ENCODE measurements at regions not wholly inside any gene's neighbourhood (a gene's known extent, or its start where the extent isn't known, plus 50 kb on each side); places are given as distances from the start of the nearest gene placed in this dataset.

GRCh38 chr14:105817971-105818711 lies 291.8 kb downstream of the TMEM121 start:
- no peaks in the 10 kb centered on the region for H3K27me3 ChIP-seq

GRCh38 chr14:105818712-105819005 lies 292.3 kb downstream of the TMEM121 start:
- Histone ChIP-seq H3K27ac (no peak overlapping the region), H3K4me3 (no peak overlapping the region), H3K9me3 (no peaks in the 10 kb centered on the region), H3K4me1 (no peaks in the 10 kb centered on the region), H3K27me3 (no peaks in the 10 kb centered on the region), H3K36me3 (no peaks in the 10 kb centered on the region)
- intact Hi-C loops (cut with DNase I), result no loop called here
- DNase-seq (ENCODE audit: extremely low spot score in 2 of 2), result no peak
- no peak for TF ChIP-seq POLR2A (IDR thresholded peaks at IDR 0.05)
- TF ChIP-seq POLR2AphosphoS5 (IDR thresholded peaks at IDR 0.05; ENCODE audit: insufficient read depth in 1 of 2, low read depth in 1 of 2), result no peak
- no peak for TF ChIP-seq CTCF (IDR thresholded peaks at IDR 0.05)

More at GRCh38 chr14:105817971-105818711, 291.8 kb downstream of the TMEM121 start:
- Histone ChIP-seq H3K9me3 (no peaks in the 10 kb centered on the region), H3K36me3 (no peaks in the 10 kb centered on the region), H3K4me3 (no peak overlapping the region), H3K4me1 (no peaks in the 10 kb centered on the region), H3K27ac (no peak overlapping the region)
- intact Hi-C loops (cut with DNase I), result no loop called here
- no peak for DNase-seq (ENCODE audit: extremely low spot score in 2 of 2)
- TF ChIP-seq POLR2A (IDR thresholded peaks at IDR 0.05), result no peak
- no peak for TF ChIP-seq POLR2AphosphoS5 (IDR thresholded peaks at IDR 0.05; ENCODE audit: insufficient read depth in 1 of 2, low read depth in 1 of 2)
- no peak for TF ChIP-seq CTCF (IDR thresholded peaks at IDR 0.05)

GRCh38 chr14:105830171-105830570 lies 303.8 kb downstream of the TMEM121 start:
- Histone ChIP-seq H3K4me3 (no peak overlapping the region), H3K36me3 (no peaks in the 10 kb centered on the region), H3K27me3 (no peaks in the 10 kb centered on the region), H3K27ac (no peak overlapping the region), H3K9me3 (no peaks in the 10 kb centered on the region), H3K4me1 (no peaks in the 10 kb centered on the region)
- intact Hi-C loops (cut with DNase I), result no loop called here
- no peak for DNase-seq (ENCODE audit: extremely low spot score in 2 of 2)
- no peak for TF ChIP-seq POLR2AphosphoS5 (IDR thresholded peaks at IDR 0.05; ENCODE audit: insufficient read depth in 1 of 2, low read depth in 1 of 2)
- TF ChIP-seq POLR2A (IDR thresholded peaks at IDR 0.05), result no peak
- no peak for TF ChIP-seq CTCF (IDR thresholded peaks at IDR 0.05)

- no peaks in the 10 kb centered on the region for H3K9me3 ChIP-seq
- no peaks in the 10 kb centered on the region for H3K4me1 ChIP-seq
- no peak overlapping the region for H3K27ac ChIP-seq
- intact Hi-C loops (cut with DNase I), result no loop called here
- H3K4me3 ChIP-seq, result no peak overlapping the region
- no peak for TF ChIP-seq POLR2A (IDR thresholded peaks at IDR 0.05)
- TF ChIP-seq POLR2AphosphoS5 (IDR thresholded peaks at IDR 0.05; ENCODE audit: insufficient read depth in 1 of 2, low read depth in 1 of 2), result no peak
- TF ChIP-seq CTCF (IDR thresholded peaks at IDR 0.05), result no peak
- no peak for DNase-seq (ENCODE audit: extremely low spot score in 2 of 2)
- H3K36me3 ChIP-seq, result no peaks in the 10 kb centered on the region
- no peaks in the 10 kb centered on the region for H3K27me3 ChIP-seq
Observed at GRCh38 chr14:105836160-105836559, 309.8 kb downstream of the TMEM121 start.

- Histone ChIP-seq H3K4me1 (no peaks in the 10 kb centered on the region), H3K27ac (no peak overlapping the region), H3K27me3 (no peaks in the 10 kb centered on the region), H3K9me3 (no peaks in the 10 kb centered on the region), H3K4me3 (no peak overlapping the region), H3K36me3 (no peaks in the 10 kb centered on the region)
- no peak for TF ChIP-seq POLR2A (IDR thresholded peaks at IDR 0.05)
- TF ChIP-seq CTCF (IDR thresholded peaks at IDR 0.05), result no peak
- no peak for TF ChIP-seq POLR2AphosphoS5 (IDR thresholded peaks at IDR 0.05; ENCODE audit: insufficient read depth in 1 of 2, low read depth in 1 of 2)
- intact Hi-C loops (cut with DNase I), result no loop called here
- DNase-seq (ENCODE audit: extremely low spot score in 2 of 2), result no peak
Observed at GRCh38 chr14:105836730-105837129, 310.3 kb downstream of the TMEM121 start.
